ENCODE measurements at regions not wholly inside any gene's neighbourhood (a gene's known extent, or its start where the extent isn't known, plus 50 kb on each side); places are given as distances from the start of the nearest gene placed in this dataset.
A peak's percentile ranks its signal among the peaks of the same experiment; 100 is the strongest.

DNA sequence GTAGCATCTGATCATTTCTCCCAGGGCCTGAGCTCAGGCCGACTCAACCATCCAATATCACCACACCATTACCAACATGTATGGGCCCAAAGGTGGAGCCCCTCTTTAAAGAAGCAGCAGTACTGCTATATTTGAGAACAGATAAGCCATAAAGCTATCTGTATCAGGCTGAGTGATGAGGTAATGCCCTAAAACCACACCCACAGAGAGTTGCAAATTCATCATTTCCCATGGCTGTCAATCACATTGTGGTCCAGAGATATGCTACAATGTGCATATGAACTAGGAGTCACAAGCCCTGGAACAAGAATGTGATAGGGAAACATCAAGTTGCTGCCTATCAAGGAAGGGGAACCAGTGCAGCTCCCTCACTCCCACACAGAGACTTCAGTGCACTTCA is 52.6 kb upstream of the GALNT13 start:
- H3K4me1 ChIP-seq (ENCODE audit: insufficient read depth, low read length), result no peaks in the 10 kb centered on the region
- H3K36me3 ChIP-seq (replicated peaks in 1 of 2; ENCODE audit: control insufficient read depth in 1 of 2, insufficient read depth in 2 of 2, low read length in 2 of 2), result no peaks in the 10 kb centered on the region
- no peak overlapping the region for H3K4me3 ChIP-seq (replicated peaks in 1 of 3; ENCODE audit: insufficient read depth in 1 of 3, low read depth in 2 of 3, low read length in 3 of 3)
- H2AFZ ChIP-seq (ENCODE audit: low read length), result no peak overlapping the region
- H3K27me3 ChIP-seq (ENCODE audit: control insufficient read depth in 1 of 2, insufficient read depth in 2 of 2, low read length in 2 of 2), result no peaks in the 10 kb centered on the region
- FAIRE-seq (no peak), DNase-seq (ENCODE audit: low spot score) (no peak), ATAC-seq (no peak)
- intact Hi-C loops (cut with micrococcal nuclease; ENCODE audit: unreplicated experiment) (no loop called here), in situ Hi-C loops (cut with HindIII; ENCODE audit: extremely low pct_ligation_motif_present, low pct_unique_long_range_greater_than_20kb) (no loop called here)
- H3K27ac ChIP-seq (ENCODE audit: extremely low read length, insufficient read depth, low read length), result no peak overlapping the region
- CTCF ChIA-PET (ENCODE audit: low intra/inter-chr PET ratio, low total read pairs), result no interaction called here
- 11% methylated on average over 1 of the region's 1 CpG for WGBS (ENCODE audit: low lambda C conversion rate)
- H4K20me1 ChIP-seq (ENCODE audit: insufficient read depth, low read length), result no peaks in the 10 kb centered on the region
- POLR2A ChIA-PET, result no interaction called here
- no peaks in the 10 kb centered on the region for H3K79me2 ChIP-seq (ENCODE audit: insufficient read depth, low read length)
- H3K9me3 ChIP-seq (ENCODE audit: low read length), result no peaks in the 10 kb centered on the region
- H3K4me2 ChIP-seq (ENCODE audit: low read depth, low read length), result no peak overlapping the region
- H3K9ac ChIP-seq (ENCODE audit: insufficient read depth, low read depth, low read length), result no peak overlapping the region
- no peak for TF ChIP-seq NR3C1 (CRISPR knock-in tag; IDR thresholded peaks at IDR 0.05)
- peak; percentile 52 for TF ChIP-seq ATF7 (IDR thresholded peaks at IDR 0.05)
- no peak for TF ChIP-seq ATF7 (CRISPR knock-in tag; IDR thresholded peaks at IDR 0.05)
- no peak for TF ChIP-seq GLI4 (CRISPR knock-in tag; IDR thresholded peaks at IDR 0.05; ENCODE audit: borderline replicate concordance)
- no TSS peak for BruUV-seq (replicated peaks)

DNA sequence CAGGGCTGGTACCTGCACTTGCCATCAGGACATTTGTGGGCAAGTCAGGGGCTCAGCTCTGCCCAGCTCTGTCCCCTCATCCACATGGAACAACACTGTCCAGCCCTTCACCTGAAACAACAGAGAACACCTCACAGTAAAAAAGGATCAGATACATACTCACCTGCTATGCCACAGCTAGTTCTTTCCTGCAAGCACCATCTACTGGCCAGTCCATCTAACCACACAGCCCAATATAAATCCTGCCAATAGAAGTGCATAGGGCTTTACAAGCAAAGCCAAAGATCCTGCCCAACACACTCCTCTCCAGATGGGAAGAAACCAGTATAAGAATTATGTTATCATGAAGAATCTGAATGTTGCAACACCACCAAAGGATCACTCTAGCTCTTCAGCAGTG is 52.2 kb upstream of the GALNT13 start:
- Histone ChIP-seq H3K4me1 (ENCODE audit: insufficient read depth, low read length) (no peaks in the 10 kb centered on the region), H3K9me3 (ENCODE audit: low read length) (no peaks in the 10 kb centered on the region), H3K4me2 (ENCODE audit: low read depth, low read length) (no peak overlapping the region), H3K4me3 (replicated peaks in 1 of 3; ENCODE audit: insufficient read depth in 1 of 3, low read depth in 2 of 3, low read length in 3 of 3) (no peak overlapping the region), H3K9ac (ENCODE audit: insufficient read depth, low read depth, low read length) (no peak overlapping the region), H3K79me2 (ENCODE audit: insufficient read depth, low read length) (no peaks in the 10 kb centered on the region), H2AFZ (ENCODE audit: low read length) (no peak overlapping the region), H3K27ac (ENCODE audit: extremely low read length, insufficient read depth, low read length) (no peak overlapping the region), H3K27me3 (ENCODE audit: control insufficient read depth in 1 of 2, insufficient read depth in 2 of 2, low read length in 2 of 2) (no peaks in the 10 kb centered on the region), H4K20me1 (ENCODE audit: insufficient read depth, low read length) (no peaks in the 10 kb centered on the region), H3K36me3 (replicated peaks in 1 of 2; ENCODE audit: control insufficient read depth in 1 of 2, insufficient read depth in 2 of 2, low read length in 2 of 2) (no peaks in the 10 kb centered on the region)
- ATAC-seq, result peak; percentile 92
- intact Hi-C loops (cut with micrococcal nuclease; ENCODE audit: unreplicated experiment), result no loop called here
- BruUV-seq (replicated peaks), result no TSS peak
- FAIRE-seq, result peak; percentile 43
- no peak for DNase-seq (ENCODE audit: low spot score)
- in situ Hi-C loops (cut with HindIII; ENCODE audit: extremely low pct_ligation_motif_present, low pct_unique_long_range_greater_than_20kb), result no loop called here
- CTCF ChIA-PET (ENCODE audit: low intra/inter-chr PET ratio, low total read pairs), result no interaction called here
- TF ChIP-seq DPF2 (CRISPR knock-in tag; IDR thresholded peaks at IDR 0.05; ENCODE audit: borderline replicate concordance, low read depth) (no peak), ZC3H13 (CRISPR knock-in tag; IDR thresholded peaks at IDR 0.05) (no peak), ZNF556 (CRISPR knock-in tag; IDR thresholded peaks at IDR 0.05; ENCODE audit: borderline replicate concordance) (no peak), ZNF335 (CRISPR knock-in tag; IDR thresholded peaks at IDR 0.05) (no peak), FOSL2 (CRISPR knock-in tag; IDR thresholded peaks at IDR 0.05) (no peak), MATR3 (CRISPR knock-in tag; IDR thresholded peaks at IDR 0.05) (no peak), HOXA7 (CRISPR knock-in tag; IDR thresholded peaks at IDR 0.05) (no peak), NCOA1 (CRISPR knock-in tag; IDR thresholded peaks at IDR 0.05) (no peak), SUZ12 (IDR thresholded peaks at IDR 0.05; ENCODE audit: low read depth, low read length) (no peak), STAG1 (CRISPR knock-in tag; IDR thresholded peaks at IDR 0.05) (peak; percentile 25; the same call in 1 of the 2 replicates), ZMAT3 (CRISPR knock-in tag; conservative IDR thresholded peaks at IDR 0.05) (no peak)
- TF ChIP-seq, protein P1, sequence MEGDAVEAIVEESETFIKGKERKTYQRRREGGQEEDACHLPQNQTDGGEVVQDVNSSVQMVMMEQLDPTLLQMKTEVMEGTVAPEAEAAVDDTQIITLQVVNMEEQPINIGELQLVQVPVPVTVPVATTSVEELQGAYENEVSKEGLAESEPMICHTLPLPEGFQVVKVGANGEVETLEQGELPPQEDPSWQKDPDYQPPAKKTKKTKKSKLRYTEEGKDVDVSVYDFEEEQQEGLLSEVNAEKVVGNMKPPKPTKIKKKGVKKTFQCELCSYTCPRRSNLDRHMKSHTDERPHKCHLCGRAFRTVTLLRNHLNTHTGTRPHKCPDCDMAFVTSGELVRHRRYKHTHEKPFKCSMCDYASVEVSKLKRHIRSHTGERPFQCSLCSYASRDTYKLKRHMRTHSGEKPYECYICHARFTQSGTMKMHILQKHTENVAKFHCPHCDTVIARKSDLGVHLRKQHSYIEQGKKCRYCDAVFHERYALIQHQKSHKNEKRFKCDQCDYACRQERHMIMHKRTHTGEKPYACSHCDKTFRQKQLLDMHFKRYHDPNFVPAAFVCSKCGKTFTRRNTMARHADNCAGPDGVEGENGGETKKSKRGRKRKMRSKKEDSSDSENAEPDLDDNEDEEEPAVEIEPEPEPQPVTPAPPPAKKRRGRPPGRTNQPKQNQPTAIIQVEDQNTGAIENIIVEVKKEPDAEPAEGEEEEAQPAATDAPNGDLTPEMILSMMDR (CRISPR knock-in tag; IDR thresholded peaks at IDR 0.05), result peak; percentile 41
- POLR2A ChIA-PET, result no interaction called here
